H7 (cell line): ENCODE measurements at regions not wholly inside any gene's neighbourhood (a gene's known extent, or its start where the extent isn't known, plus 50 kb on each side); places are given as distances from the start of the nearest gene placed in this dataset.

Experiments used
- DNase-seq: peaks from one replicate; pipeline ENCODE4 v3.0.0; 2012
- H3K27me3 ChIP-seq: 2 replicates; pipeline ENCODE4 v1.6.0; 2011; ENCODE audit warnings: mild to moderate bottlenecking, low read length; ENCODE audit not compliant: control insufficient read depth, insufficient read depth
- H3K36me3 ChIP-seq: replicated peaks from 2 replicates; pipeline ENCODE4 v1.5.1; 2011; ENCODE audit warnings: low read length; ENCODE audit not compliant: control insufficient read depth, insufficient read depth
- H3K4me3 ChIP-seq: 2 replicates; pipeline ENCODE4 v1.5.1; 2011; ENCODE audit warnings: low read depth, mild to moderate bottlenecking, control low read depth, low read length, moderate library complexity; ENCODE audit not compliant: insufficient read depth

DNA sequence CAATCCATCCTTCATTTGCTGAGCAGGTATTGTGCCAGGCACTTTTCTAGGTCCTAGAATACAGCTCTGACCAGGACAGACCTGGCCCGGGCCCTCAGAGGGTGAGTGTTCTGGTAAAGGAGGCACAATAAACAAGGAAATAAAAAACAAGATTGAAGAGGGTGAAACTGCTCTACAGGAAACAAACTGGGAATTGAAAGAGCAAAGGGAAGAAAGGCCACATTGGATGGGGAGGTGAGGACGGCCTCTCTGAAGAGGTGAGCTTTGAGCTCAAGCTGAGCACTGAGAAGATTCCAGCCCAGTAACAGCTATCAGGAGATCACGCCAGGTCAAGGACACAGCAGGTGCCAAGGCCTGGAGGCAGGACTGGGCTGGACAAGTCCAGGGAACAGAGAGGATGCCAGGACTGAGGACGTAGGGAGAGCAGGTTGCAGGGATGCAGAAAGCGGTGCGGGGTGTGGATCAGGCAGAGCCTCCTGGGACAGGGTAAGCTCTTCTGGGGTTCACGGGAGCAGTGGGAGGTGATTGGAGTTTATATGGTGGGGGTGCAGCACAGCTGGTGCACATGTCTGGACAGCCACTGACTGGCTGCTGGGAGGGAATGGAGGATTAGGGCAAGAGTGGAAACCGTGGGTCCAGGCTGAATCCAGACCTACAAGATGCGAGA, 433.3 kb downstream of the PREX1 start:
- no peak overlapping the region for H3K4me3 ChIP-seq
- no peaks in the 10 kb centered on the region for H3K27me3 ChIP-seq
- no peak for DNase-seq
- H3K36me3 ChIP-seq: no peaks in the 10 kb centered on the region

GRCh38 chr20:48393737-48394314, 434.0 kb downstream of the PREX1 start:
- H3K27me3 ChIP-seq: no peaks in the 10 kb centered on the region
- no peak for DNase-seq
- no peaks in the 10 kb centered on the region for H3K36me3 ChIP-seq
- H3K4me3 ChIP-seq: no peak overlapping the region

- Histone ChIP-seq H3K4me3 (no peak overlapping the region), H3K36me3 (no peaks in the 10 kb centered on the region), H3K27me3 (no peaks in the 10 kb centered on the region)
- no peak for DNase-seq
Measured at GRCh38 chr20:48393311-48393685, 434.5 kb downstream of the PREX1 start.

DNA sequence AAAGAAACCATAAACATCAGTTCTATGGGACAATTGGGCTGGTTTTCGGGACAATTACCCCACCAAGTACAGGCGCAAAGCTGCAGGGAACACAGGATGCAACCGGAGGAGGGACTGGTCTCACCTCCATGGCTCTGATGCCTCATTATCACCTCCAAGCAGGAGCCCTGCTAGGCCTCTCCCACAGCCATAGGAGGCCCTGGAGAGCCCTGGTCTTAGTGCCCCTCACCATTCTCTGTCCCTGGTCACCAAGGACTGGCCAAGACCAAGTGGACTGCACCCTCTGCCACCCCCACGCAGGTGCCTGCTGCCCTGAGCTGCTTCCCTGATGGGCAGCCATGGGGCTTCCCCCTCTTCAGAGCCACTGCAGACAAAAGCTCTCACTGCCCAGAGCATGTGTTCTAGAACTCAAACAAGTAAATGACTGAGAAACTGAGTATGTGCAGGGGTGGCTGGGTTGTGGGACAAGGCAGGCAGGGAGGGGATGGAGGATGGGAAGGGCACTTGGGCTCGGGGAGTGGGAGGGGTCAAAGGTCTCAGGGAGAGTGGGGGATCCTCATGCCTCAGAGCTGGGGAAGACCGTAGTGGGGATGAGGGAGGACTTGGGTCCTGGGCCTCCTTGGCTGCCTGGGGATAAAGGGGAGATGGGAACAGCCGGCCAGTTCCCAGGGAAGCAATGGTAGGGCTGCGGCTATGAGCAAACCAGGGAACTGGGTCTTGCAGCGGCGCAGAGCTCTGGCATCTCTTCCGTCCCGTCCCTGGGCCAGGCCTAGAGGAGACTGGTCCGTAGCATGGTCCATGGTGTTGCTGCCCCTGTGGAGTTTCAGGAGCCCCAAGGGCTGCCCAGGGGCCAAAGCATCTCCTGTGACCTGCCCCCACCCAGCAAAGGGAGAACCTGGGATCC, 435.1 kb downstream of the PREX1 start:
- Histone ChIP-seq H3K27me3 (no peaks in the 10 kb centered on the region), H3K4me3 (no peak overlapping the region), H3K36me3 (no peaks in the 10 kb centered on the region)
- no peak for DNase-seq

DNA sequence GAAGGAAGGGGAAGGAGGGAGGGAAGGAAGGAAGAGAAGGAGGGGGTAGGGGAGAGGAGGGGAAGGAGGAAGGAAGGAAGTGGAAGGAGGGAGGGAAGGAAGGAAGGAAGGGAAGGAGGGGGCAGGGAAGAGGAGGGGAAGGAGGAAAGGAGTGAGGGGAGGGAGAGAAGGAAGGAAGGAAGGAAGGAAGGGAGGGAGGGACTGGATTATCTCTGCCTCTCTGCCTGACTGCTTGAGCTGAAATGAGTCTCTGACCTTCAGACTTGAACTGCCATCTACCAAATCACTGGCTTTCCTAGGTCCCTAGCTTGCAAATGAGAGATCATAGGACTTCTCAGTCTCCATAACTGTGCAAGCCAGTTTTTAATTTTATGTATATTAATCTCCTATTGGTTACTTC, 436.8 kb downstream of the PREX1 start:
- Histone ChIP-seq H3K27me3 (no peaks in the 10 kb centered on the region), H3K4me3 (no peak overlapping the region), H3K36me3 (no peaks in the 10 kb centered on the region)
- no peak for DNase-seq

DNA sequence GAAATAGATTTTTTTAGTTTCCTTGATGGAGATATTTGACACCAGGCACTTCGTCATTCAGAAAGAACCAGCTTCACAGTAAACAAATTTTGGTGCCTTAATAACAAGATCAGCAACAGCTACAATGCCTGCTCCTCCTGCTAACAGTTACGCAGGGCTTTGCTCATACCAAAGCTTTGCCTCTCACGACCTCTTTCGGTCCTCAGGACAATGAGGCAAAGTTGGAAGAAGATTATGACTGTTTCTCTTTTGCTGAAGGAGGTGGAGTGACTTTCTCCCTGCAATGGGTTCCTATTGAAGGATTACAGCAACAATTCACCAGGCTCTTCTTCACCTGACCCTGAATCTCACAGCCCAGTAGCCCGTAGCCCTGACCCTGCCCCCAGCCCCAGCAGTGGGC, 440.1 kb downstream of the PREX1 start:
- H3K36me3 ChIP-seq: no peaks in the 10 kb centered on the region
- no peak for DNase-seq
- no peaks in the 10 kb centered on the region for H3K27me3 ChIP-seq
- no peak overlapping the region for H3K4me3 ChIP-seq

GRCh38 chr20:48385527-48385926, 442.3 kb downstream of the PREX1 start:
- Histone ChIP-seq H3K4me3 (no peak overlapping the region), H3K36me3 (no peaks in the 10 kb centered on the region), H3K27me3 (no peaks in the 10 kb centered on the region)
- no peak for DNase-seq

- no peaks in the 10 kb centered on the region for H3K36me3 ChIP-seq
- no peak overlapping the region for H3K4me3 ChIP-seq
- DNase-seq: no peak
- H3K27me3 ChIP-seq: no peaks in the 10 kb centered on the region
Measured at GRCh38 chr20:48385114-48385513, 442.7 kb downstream of the PREX1 start.

- Histone ChIP-seq H3K36me3 (no peaks in the 10 kb centered on the region), H3K27me3 (no peaks in the 10 kb centered on the region), H3K4me3 (peak overlapping the region; percentile 22)
- DNase-seq: peak; percentile 97
Measured at GRCh38 chr20:48384147-48384818, 443.5 kb downstream of the PREX1 start.

DNA sequence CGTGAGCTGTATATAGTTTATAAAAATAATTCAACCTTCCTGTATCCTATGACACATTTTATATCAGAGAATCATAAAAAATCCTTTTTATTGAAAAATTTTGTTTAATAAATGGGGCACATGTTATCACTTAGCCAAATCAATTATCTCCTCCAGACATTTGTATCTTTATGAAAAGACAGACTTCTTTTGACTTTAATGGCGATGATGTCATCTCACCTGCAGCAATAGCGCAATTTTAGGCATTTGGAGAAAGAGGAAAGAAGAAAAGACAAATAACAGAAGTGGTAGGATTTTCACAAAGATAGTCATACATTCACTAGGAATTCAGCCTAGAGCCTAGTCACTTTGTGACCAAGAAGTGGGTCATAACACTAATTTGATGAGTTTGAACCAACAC, 444.5 kb downstream of the PREX1 start:
- no peaks in the 10 kb centered on the region for H3K36me3 ChIP-seq
- no peak for DNase-seq
- no peaks in the 10 kb centered on the region for H3K27me3 ChIP-seq
- no peak overlapping the region for H3K4me3 ChIP-seq

- H3K27me3 ChIP-seq: no peaks in the 10 kb centered on the region
- H3K4me3 ChIP-seq: no peak overlapping the region
- no peaks in the 10 kb centered on the region for H3K36me3 ChIP-seq
- no peak for DNase-seq
Measured at GRCh38 chr20:48382304-48382703, 445.5 kb downstream of the PREX1 start.

GRCh38 chr20:48381353-48382120, 446.3 kb downstream of the PREX1 start:
- no peaks in the 10 kb centered on the region for H3K36me3 ChIP-seq
- no peak for DNase-seq
- no peaks in the 10 kb centered on the region for H3K27me3 ChIP-seq
- no peak overlapping the region for H3K4me3 ChIP-seq

GRCh38 chr20:48380661-48381060, 447.1 kb downstream of the PREX1 start:
- Histone ChIP-seq H3K27me3 (no peaks in the 10 kb centered on the region), H3K36me3 (no peaks in the 10 kb centered on the region), H3K4me3 (no peak overlapping the region)
- no peak for DNase-seq

DNA sequence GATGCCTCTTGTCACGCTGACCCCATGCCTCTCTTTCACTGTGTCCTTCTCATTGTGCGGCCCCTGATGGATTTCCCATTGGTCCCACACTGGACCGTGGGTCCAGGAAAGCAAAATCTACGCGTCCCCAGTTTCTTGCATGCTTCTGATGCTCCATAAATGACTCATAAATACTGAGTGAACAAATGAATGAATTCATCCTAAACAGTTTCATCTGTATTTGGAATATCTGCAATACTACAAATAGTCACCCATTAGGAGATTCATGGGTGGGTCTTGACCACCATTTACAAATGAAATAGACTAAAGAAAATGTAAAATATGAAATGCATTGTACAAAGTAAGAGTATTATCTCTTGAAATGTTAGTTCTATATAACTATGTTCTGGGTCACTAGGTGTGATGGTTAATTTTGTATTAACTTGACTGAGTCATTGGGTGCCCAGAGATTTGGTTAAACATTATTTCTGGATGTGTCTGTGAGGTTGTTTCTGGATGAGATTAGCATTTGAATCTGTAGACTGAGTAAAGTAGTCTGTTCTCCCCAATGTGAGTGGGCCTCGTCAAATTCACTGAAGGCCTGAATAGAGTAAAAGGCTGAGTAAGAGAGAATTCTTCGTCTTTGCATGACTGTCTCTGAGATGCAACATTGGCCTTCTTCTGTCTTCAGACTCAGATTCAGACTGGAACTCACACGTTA, 448.7 kb downstream of the PREX1 start:
- Histone ChIP-seq H3K27me3 (no peaks in the 10 kb centered on the region), H3K4me3 (no peak overlapping the region), H3K36me3 (no peaks in the 10 kb centered on the region)
- DNase-seq: no peak
